ENCODE measurements at regions not wholly inside any gene's neighbourhood (a gene's known extent, or its start where the extent isn't known, plus 50 kb on each side); places are given as distances from the start of the nearest gene placed in this dataset.
"Not testable (repeated sequence)": the region's sequence is repeated elsewhere in the genome, so short reads cannot be mapped to it uniquely, and the experiment has no call there.

DNA sequence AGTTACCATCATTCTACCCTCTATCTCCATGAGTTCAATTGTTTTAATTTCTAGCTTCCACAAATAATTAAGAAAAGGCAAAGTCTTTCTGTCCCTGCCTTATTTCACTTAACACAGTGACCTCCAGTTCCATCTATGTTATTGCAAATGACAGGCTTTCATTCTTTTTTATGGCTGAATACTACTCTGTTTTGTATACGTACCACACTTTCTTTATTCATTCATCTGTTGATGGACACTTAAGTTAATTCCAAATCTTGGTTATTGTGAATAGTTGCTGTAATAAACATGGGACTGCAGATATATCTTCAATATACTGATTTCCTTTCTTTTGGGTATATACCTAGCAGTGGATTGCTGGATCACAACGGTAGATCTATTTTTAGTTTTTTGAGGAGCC is 314.1 kb downstream of the SV2B start:
- DNase-seq (ENCODE audit: low read depth) = no peak

- DNase-seq (ENCODE audit: low read depth) = not testable (repeated sequence)
Measured at GRCh38 chr15:91415258-91415657, 315.2 kb downstream of the SV2B start.

DNA sequence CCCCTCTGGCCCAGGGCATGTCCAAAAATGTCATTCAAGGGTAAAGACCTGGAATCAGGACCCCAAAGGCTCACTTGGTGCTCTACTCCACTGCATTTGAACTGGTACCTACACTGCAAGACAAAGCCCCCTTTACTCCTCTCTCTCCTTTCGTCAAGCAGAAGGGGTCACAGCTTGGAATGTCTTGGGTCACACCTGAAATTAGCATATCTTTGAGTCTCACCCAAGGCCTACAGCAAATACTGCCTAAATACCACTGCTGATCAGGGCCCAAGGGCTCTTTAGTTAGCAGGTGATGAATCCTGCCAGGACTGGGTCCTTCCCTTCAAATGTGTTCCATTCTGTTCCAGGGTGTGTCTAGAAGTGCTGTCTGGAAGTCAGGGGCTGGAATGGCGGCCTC is 320.6 kb downstream of the SV2B start:
- no peak for DNase-seq (ENCODE audit: low read depth)

- no peak for DNase-seq (ENCODE audit: low read depth)
Measured at GRCh38 chr15:91422797-91423196, 322.7 kb downstream of the SV2B start.

DNA sequence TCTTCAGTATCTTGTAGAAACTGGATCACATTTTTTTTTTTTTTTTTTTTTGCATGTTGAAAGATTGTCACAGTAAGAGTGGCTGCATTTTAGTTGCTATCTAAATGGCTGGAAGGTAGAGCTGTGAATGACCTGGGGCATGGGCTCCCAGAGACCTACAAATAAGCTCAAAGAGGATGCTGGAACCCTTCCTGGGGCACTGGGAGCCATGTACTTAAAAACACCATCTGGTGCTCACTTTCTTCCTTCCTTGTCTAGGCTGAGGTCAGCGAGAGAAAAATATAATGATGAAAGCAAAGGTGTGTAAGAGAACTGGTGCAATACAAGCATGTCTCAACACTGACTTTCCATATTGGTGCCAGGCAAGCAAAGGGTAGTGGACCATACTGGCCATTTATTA is 323.9 kb downstream of the SV2B start:
- no peak for DNase-seq (ENCODE audit: low read depth)

- no peak for DNase-seq (ENCODE audit: low read depth)
Measured at GRCh38 chr15:91426412-91426811, 326.4 kb downstream of the SV2B start.

GRCh38 chr15:91429973-91430372 is 329.9 kb downstream of the SV2B start:
- DNase-seq (ENCODE audit: low read depth) = no peak

- DNase-seq (ENCODE audit: low read depth) = no peak
Measured at GRCh38 chr15:91431041-91431715, 331.1 kb downstream of the SV2B start.

- no peak for DNase-seq (ENCODE audit: low read depth)
Measured at GRCh38 chr15:91435113-91435512, 335.1 kb downstream of the SV2B start.

DNA sequence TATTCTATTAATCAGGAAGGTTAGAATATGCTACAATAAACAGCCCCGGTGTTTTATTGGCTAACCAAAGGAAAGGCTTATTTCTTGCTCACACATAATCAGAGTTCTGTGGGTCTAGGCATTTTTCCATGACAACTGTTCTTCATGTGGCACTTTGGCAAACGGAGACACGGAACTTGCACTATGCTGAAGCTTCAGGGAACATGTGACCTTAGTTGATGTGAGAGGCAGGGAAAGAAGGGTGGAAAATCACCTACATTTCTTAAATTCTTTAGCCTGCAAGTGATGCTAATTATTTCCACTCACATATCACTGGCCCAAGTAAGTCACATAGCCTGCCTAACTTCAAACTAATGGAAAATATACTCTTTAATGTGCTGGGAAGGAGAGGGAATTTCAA is 344.6 kb downstream of the SV2B start:
- no peak for DNase-seq (ENCODE audit: low read depth)

GRCh38 chr15:91445695-91446228 is 345.7 kb downstream of the SV2B start:
- no peak for DNase-seq (ENCODE audit: low read depth)

DNA sequence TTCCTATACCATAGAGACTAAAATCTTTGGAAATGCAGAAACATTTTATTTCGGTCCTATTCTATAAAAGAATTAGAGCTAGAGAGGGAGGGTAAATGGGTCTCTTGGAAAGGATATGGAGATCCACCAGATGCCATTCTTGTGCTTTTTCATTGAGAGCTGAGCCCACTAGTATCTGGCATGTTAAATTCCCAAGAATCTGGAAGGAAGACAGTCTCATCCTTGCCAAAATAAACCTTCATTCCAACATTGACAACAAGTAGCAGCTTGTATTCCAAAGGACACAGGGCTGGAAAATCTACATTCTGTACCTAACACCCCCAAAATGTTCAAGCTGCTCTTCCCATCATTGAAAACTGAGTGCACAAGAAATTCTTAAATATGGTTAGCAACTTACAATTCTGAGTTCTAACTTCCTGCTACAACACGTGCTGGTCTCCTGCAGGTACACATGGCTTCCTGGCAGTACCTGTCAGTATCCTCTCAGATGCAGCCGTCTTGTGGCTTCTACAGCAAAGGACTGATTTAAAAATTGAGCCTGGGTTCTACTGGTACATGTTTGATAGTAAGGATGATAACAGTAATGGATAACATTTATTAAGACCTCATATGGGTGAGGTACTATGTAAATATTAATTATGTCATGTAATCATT is 348.1 kb downstream of the SV2B start:
- no peak for DNase-seq (ENCODE audit: low read depth)

DNA sequence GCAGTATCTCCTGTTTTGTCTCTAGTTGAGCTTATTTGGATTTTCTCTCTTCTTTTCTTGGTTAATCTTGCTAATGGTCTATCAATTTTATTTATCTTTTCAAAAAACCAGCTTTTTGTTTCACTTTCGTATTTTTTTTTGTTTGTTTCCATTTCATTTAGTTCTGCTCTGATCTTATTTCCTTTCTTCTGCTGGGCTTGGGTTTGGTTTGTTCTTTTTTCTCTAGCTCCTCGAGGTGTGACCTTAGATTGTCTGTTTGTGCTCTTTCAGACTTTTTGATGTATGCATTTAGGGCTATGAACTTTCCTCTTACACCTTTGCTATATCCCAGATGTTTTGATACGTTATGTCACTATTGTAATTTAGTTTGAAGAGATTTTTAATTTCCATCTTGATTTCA is 353.3 kb downstream of the SV2B start:
- not testable (repeated sequence) for DNase-seq (ENCODE audit: low read depth)

DNA sequence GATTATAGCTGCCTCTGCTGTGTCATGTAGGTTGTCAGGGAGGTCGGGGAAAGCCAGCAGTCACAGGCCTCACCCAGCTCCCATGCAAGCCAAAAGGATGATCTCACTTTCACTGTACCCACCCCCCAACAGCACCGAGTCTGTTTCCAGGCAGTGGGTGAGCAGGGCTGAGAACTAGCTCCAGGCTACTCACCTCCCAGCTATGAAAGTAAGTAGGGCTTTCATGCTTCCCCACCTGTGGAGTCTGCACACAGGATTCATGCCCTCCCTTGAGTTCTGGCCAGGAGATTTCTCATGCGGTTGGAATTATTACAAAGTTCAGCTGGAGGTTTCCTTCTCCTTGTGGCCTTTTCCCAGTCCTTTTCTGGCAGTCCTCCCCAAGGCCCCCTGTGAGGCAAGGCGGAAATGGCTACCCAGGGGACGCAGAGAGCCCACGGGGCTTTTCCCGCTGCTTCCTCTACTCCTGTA is 356.2 kb downstream of the SV2B start:
- DNase-seq (ENCODE audit: low read depth) = no peak

DNA sequence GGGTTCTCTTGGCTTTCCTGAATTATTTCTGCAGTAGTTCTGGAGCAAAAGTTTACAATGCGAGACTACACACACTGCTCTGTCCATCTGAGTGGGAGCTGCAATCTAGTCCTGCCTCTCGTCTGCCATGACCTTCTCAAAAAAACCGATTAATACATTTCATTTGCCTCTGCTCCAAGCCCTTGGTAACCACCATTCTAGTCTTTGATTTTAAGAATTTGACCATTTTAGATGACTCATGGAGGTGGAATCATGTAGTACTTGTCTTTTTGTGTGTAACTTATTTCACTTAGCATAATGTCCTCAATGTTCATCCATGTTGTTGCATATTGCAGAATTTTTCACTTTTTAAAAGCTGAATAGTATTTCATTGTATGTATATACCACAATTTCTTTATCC is 356.9 kb downstream of the SV2B start:
- no peak for DNase-seq (ENCODE audit: low read depth)

DNA sequence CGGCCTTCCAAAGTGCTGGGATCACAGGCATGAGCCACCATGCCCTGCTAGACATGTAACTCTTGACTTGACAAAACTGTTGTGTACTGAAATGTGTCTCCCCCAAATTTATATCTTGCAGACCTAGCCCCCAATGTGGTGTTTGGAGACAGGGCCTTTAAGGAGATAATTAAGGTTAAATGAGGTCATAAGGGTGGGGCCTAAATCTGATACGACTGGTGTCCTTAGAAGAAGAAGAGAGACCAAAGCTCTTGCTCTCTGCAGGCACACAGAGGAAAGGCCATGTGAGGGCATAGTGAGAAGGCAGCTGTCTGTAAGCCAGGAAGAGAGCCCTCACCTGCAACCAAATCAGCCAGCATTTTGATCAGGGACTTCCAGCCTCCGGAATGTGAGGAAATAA is 361.3 kb downstream of the SV2B start:
- DNase-seq (ENCODE audit: low read depth) = no peak

GRCh38 chr15:91465086-91465485 is 365.0 kb downstream of the SV2B start:
- no peak for DNase-seq (ENCODE audit: low read depth)

- DNase-seq (ENCODE audit: low read depth) = no peak
Measured at GRCh38 chr15:91465696-91466095, 365.6 kb downstream of the SV2B start.

DNA sequence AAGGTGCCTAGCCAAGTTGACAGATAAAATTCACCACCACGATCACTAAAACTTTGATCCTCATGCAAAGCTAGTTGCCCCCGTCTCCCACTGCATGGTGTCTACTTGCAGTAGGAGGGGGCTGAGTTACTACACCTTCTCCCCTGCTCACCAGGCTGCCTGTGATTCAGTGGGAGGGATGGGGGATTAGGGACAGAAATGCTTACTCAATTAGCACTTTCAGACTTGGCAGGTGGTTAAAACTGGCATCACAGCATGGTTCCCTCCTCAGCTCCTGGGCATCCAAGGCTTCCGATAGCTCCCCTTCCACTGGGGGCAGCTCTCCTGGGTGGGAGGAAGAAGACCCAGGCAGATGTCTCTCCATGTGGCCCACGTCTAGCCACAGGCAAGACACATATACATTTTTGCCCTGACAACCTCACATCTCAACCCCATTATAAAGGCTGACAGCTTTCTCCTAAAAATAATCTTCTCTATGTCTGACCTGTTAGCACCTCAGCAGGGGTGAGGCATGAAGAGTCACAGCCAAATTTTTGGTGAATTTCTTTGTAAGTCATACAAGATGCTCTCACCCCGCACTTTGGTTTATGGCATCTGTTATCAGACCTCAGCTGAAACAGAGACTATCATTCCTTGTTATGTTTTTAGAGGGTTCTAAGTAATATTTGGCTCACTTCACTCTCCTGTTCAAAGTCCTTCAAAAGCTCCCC is 369.0 kb downstream of the SV2B start:
- no peak for DNase-seq (ENCODE audit: low read depth)

GRCh38 chr15:91469632-91470567 is 369.8 kb downstream of the SV2B start:
- no peak for DNase-seq (ENCODE audit: low read depth)

GRCh38 chr15:91471468-91471867 is 371.4 kb downstream of the SV2B start:
- no peak for DNase-seq (ENCODE audit: low read depth)

DNA sequence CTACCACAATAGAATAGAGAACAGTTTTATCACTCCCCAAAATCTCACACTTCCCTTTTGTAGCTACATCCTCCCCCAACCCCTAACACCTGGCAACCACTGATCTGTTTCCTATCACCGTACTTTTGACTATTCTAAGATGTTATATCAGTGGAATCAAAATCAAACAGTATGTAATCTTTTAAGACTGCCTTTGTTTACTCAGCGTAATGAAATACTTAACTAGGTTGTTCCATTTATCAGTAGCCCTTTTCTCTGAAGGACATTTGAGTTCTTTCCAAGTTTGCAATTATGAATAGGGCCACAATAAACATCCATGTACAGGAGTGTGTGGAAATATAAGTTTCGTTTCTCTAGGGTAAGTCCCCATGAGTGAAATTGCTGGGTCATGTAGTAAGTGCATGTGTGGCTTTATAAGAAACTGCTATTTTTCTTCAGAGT is 372.3 kb downstream of the SV2B start:
- DNase-seq (ENCODE audit: low read depth) = no peak

Data from GM04503 (cell line).